ENCODE measurements at regions not wholly inside any gene's neighbourhood (a gene's known extent, or its start where the extent isn't known, plus 50 kb on each side); places are given as distances from the start of the nearest gene placed in this dataset.

GRCh38 chr16:55155815-55156214 lies 168.2 kb upstream of the IRX6 start:
- Histone ChIP-seq H3K9me3 (peaks cover 0 to 18% (median 0%) of the 10 kb centered on the region in 4 donors), H3K4me3 (no peak overlapping the region), H3K36me3 (no peaks in the 10 kb centered on the region), H3K4me1 (no peaks in the 10 kb centered on the region), H3K27ac (no peak overlapping the region), H3K27me3 (no peaks in the 10 kb centered on the region)
- 94 to 97% methylated on average over 9 of the region's 9 CpGs for WGBS, 2 donors
- DNase-seq (ENCODE audit: low spot score in 2 of 2) = no peak
- TF ChIP-seq CTCF (IDR thresholded peaks at IDR 0.05) = no peak
- no peak for TF ChIP-seq POLR2A (IDR thresholded peaks at IDR 0.05)
- no peak for TF ChIP-seq EP300 (IDR thresholded peaks at IDR 0.05)

- Histone ChIP-seq H3K9me3 (peaks cover 0 to 10% (median 0%) of the 10 kb centered on the region in 4 donors), H3K27ac (no peak overlapping the region), H3K36me3 (no peaks in the 10 kb centered on the region), H3K4me3 (no peak overlapping the region), H3K4me1 (no peaks in the 10 kb centered on the region), H3K27me3 (no peaks in the 10 kb centered on the region)
- TF ChIP-seq EP300 (IDR thresholded peaks at IDR 0.05) = no peak
- TF ChIP-seq POLR2A (IDR thresholded peaks at IDR 0.05) = no peak
- TF ChIP-seq CTCF (IDR thresholded peaks at IDR 0.05) = no peak
- 87 to 88% methylated on average over 9 of the region's 9 CpGs for WGBS, 2 donors
- no peak for DNase-seq (ENCODE audit: low spot score in 2 of 2)
These were observed 154.2 kb upstream of the IRX6 start for GRCh38 chr16:55169780-55170179.

GRCh38 chr16:55171241-55171640 lies 152.8 kb upstream of the IRX6 start:
- Histone ChIP-seq H3K4me3 (no peak overlapping the region), H3K27me3 (no peaks in the 10 kb centered on the region), H3K27ac (no peak overlapping the region), H3K9me3 (peaks cover 0 to 10% (median 0%) of the 10 kb centered on the region in 4 donors), H3K36me3 (no peaks in the 10 kb centered on the region), H3K4me1 (no peaks in the 10 kb centered on the region)
- 74 to 76% methylated on average over 2 of the region's 2 CpGs for WGBS, 2 donors
- DNase-seq (ENCODE audit: low spot score in 2 of 2) = no peak
- no peak for TF ChIP-seq EP300 (IDR thresholded peaks at IDR 0.05)

- H3K4me3 ChIP-seq = no peak overlapping the region
- H3K9me3 ChIP-seq = peaks cover 0 to 22% (median 0%) of the 10 kb centered on the region in 4 donors
- no peaks in the 10 kb centered on the region for H3K4me1 ChIP-seq
- no peaks in the 10 kb centered on the region for H3K36me3 ChIP-seq
- H3K27me3 ChIP-seq = no peaks in the 10 kb centered on the region
- H3K27ac ChIP-seq = no peak overlapping the region
- DNase-seq (ENCODE audit: low spot score in 2 of 2) = no peak
- WGBS, 2 donors = 53 to 68% methylated on average over 6 of the region's 6 CpGs
- no peak for TF ChIP-seq EP300 (IDR thresholded peaks at IDR 0.05)
These were observed 148.6 kb upstream of the IRX6 start for GRCh38 chr16:55175389-55175788.

- TF ChIP-seq EP300 (IDR thresholded peaks at IDR 0.05) (no peak), POLR2A (IDR thresholded peaks at IDR 0.05) (no peak), CTCF (IDR thresholded peaks at IDR 0.05) (no peak)
- no peaks in the 10 kb centered on the region for H3K4me1 ChIP-seq
- 94 to 95% methylated on average over 3 of the region's 3 CpGs for WGBS, 2 donors
- H3K9me3 ChIP-seq = peaks cover 0 to 25% (median 0%) of the 10 kb centered on the region in 4 donors
- no peak overlapping the region for H3K4me3 ChIP-seq
- no peaks in the 10 kb centered on the region for H3K27me3 ChIP-seq
- H3K27ac ChIP-seq = no peak overlapping the region
- DNase-seq (ENCODE audit: low spot score in 2 of 2) = no peak
- no peaks in the 10 kb centered on the region for H3K36me3 ChIP-seq
These were observed 147.1 kb upstream of the IRX6 start for GRCh38 chr16:55176901-55177300.

- Histone ChIP-seq H3K27me3 (no peaks in the 10 kb centered on the region), H3K36me3 (no peaks in the 10 kb centered on the region), H3K27ac (no peak overlapping the region), H3K9me3 (peaks cover 0 to 15% (median 0%) of the 10 kb centered on the region in 4 donors), H3K4me1 (no peaks in the 10 kb centered on the region), H3K4me3 (no peak overlapping the region)
- 37 to 43% methylated on average over 1 of the region's 1 CpG for WGBS, 2 donors
- TF ChIP-seq EP300 (IDR thresholded peaks at IDR 0.05) (no peak), CTCF (IDR thresholded peaks at IDR 0.05) (no peak), POLR2A (IDR thresholded peaks at IDR 0.05) (no peak)
- no peak for DNase-seq (ENCODE audit: low spot score in 2 of 2)
These were observed 144.6 kb upstream of the IRX6 start for GRCh38 chr16:55179411-55179810.

All from tibial nerve (tissue), 4 donors.